HEK293 (cell line): ENCODE measurements at regions not wholly inside any gene's neighbourhood (a gene's known extent, or its start where the extent isn't known, plus 50 kb on each side); places are given as distances from the start of the nearest gene placed in this dataset.

ENCODE experiments used
- CTCF ChIA-PET: fragments of 350-600 bp; formaldehyde crosslinking; extraction: SDS; loops from one replicate; lab custom pipeline; 2021; ENCODE audit warnings: antibody characterized with exemption; lab: Yijun Ruan, JAX
- POLR2A ChIA-PET: fragments of 300-600 bp; formaldehyde crosslinking; extraction: SDS; loops from one replicate; lab custom pipeline; 2020; ENCODE audit warnings: antibody characterized with exemption, inconsistent platforms; lab: Yijun Ruan, JAX
- H3K27ac ChIP-seq: fragments of 200-500 bp; sonication (Bioruptor generic); 2 replicates; pipeline ENCODE4 v1.5.1; 2014; ENCODE audit warnings: low read depth, low read length, control low read depth, inconsistent platforms; ENCODE audit errors: extremely low read depth
- H3K36me3 ChIP-seq, 2 experiments: fragments of 200-500 bp in 1 of 2; sonication (Bioruptor generic) in 1 of 2; 1 replicate in 1 of 2; 2 replicates in 1 of 2; pipeline ENCODE4 v1.5.1; 2014 to 2017; ENCODE audit warnings: inconsistent platforms in 2 of 2, low read length in 2 of 2; ENCODE audit not compliant: control insufficient read depth in 2 of 2, insufficient read depth in 1 of 2
- H3K4me1 ChIP-seq: fragments of 200-500 bp; sonication (Bioruptor generic); 2 replicates; pipeline ENCODE4 v1.5.1; 2014; ENCODE audit warnings: mild to moderate bottlenecking, low read length, inconsistent platforms; ENCODE audit not compliant: control insufficient read depth, insufficient read depth
- H3K4me3 ChIP-seq: 2 replicates; pipeline ENCODE4 v1.5.1; 2011; ENCODE audit warnings: low read depth, mild to moderate bottlenecking, control low read depth, low read length, moderate library complexity
- H3K9me3 ChIP-seq: fragments of 200-500 bp; sonication (Bioruptor generic); 2 replicates; pipeline ENCODE4 v1.5.1; 2014; ENCODE audit warnings: low read depth, low read length, inconsistent platforms; ENCODE audit not compliant: control insufficient read depth, insufficient read depth
- FEZF1 ChIP-seq: fragments of 450-650 bp; formaldehyde crosslinking; IDR thresholded peaks from 2 replicates; pipeline ENCODE4 v1.5.1; 2016; ENCODE audit warnings: missing biosample characterization, missing genetic modification characterization
- HOXD13 ChIP-seq: sonication (generic); formaldehyde crosslinking; IDR thresholded peaks from 2 replicates; pipeline ENCODE4 v1.8.0; 2022; ENCODE audit warnings: missing genetic modification reagents, borderline replicate concordance
- OVOL3 ChIP-seq: fragments of 450-650 bp; formaldehyde crosslinking; IDR thresholded peaks from 2 replicates; pipeline ENCODE4 v1.5.1; 2016; ENCODE audit warnings: missing biosample characterization, missing genetic modification characterization
- TRIM28 ChIP-seq: IDR thresholded peaks from 2 replicates; pipeline ENCODE4 v1.6.1; 2011; ENCODE audit warnings: low read length, control low read depth, borderline replicate concordance
- ZFP69B ChIP-seq: fragments of 450-650 bp; formaldehyde crosslinking; IDR thresholded peaks from 2 replicates; pipeline ENCODE4 v1.5.1; 2016; ENCODE audit warnings: missing biosample characterization, missing genetic modification characterization
- ZIC2 ChIP-seq: fragments of 450-650 bp; formaldehyde crosslinking; IDR thresholded peaks from 2 replicates; pipeline ENCODE4 v1.5.1; 2016; ENCODE audit warnings: missing biosample characterization, missing genetic modification characterization
- ZNF157 ChIP-seq: fragments of 450-650 bp; formaldehyde crosslinking; IDR thresholded peaks from 2 replicates; pipeline ENCODE4 v1.5.1; 2016; ENCODE audit warnings: missing biosample characterization, missing genetic modification characterization
- ZNF239 ChIP-seq: fragments of 450-650 bp; formaldehyde crosslinking; IDR thresholded peaks from 2 replicates; pipeline ENCODE4 v1.5.1; 2016; ENCODE audit warnings: missing biosample characterization, missing genetic modification characterization
- ZNF24 ChIP-seq: fragments of 450-650 bp; formaldehyde crosslinking; IDR thresholded peaks from 2 replicates; pipeline ENCODE4 v1.5.1; 2016; ENCODE audit warnings: missing biosample characterization, missing genetic modification characterization
- ZNF350 ChIP-seq: fragments of 450-650 bp; formaldehyde crosslinking; IDR thresholded peaks from 2 replicates; pipeline ENCODE4 v1.5.0; 2017; ENCODE audit warnings: missing biosample characterization, mild to moderate bottlenecking, missing genetic modification characterization
- ZNF391 ChIP-seq: fragments of 450-650 bp; formaldehyde crosslinking; IDR thresholded peaks from 2 replicates; pipeline ENCODE4 v1.5.1; 2016; ENCODE audit warnings: low read depth, missing biosample characterization, missing genetic modification characterization, borderline replicate concordance
- ZNF530 ChIP-seq: fragments of 450-650 bp; formaldehyde crosslinking; IDR thresholded peaks from 2 replicates; pipeline ENCODE4 v1.5.1; 2016; ENCODE audit warnings: low read depth, missing biosample characterization, missing genetic modification characterization
- ZNF548 ChIP-seq: fragments of 450-650 bp; formaldehyde crosslinking; IDR thresholded peaks from 2 replicates; pipeline ENCODE4 v1.5.1; 2016; ENCODE audit warnings: missing biosample characterization, missing genetic modification characterization
- ZNF560 ChIP-seq: fragments of 450-650 bp; formaldehyde crosslinking; IDR thresholded peaks from 2 replicates; pipeline ENCODE4 v1.5.1; 2017; ENCODE audit warnings: missing biosample characterization, missing genetic modification characterization, borderline replicate concordance
- ZNF623 ChIP-seq: fragments of 450-650 bp; formaldehyde crosslinking; IDR thresholded peaks from 2 replicates; pipeline ENCODE4 v1.5.1; 2016; ENCODE audit warnings: missing biosample characterization, missing genetic modification characterization
- ZNF677 ChIP-seq: fragments of 450-650 bp; IDR thresholded peaks from 2 replicates; pipeline ENCODE4 v1.5.0; 2018; ENCODE audit warnings: missing biosample characterization, mild to moderate bottlenecking, missing genetic modification characterization, moderate library complexity
- ZNF704 ChIP-seq: fragments of 450-650 bp; formaldehyde crosslinking; IDR thresholded peaks from 2 replicates; pipeline ENCODE4 v1.5.1; 2016; ENCODE audit warnings: missing biosample characterization, missing genetic modification characterization
- ZNF776 ChIP-seq: fragments of 450-650 bp; formaldehyde crosslinking; IDR thresholded peaks from 2 replicates; pipeline ENCODE4 v1.5.0; 2017; ENCODE audit warnings: missing biosample characterization, missing genetic modification characterization, borderline replicate concordance
- ZNF785 ChIP-seq: fragments of 450-650 bp; formaldehyde crosslinking; IDR thresholded peaks from 2 replicates; pipeline ENCODE4 v1.5.1; 2016; ENCODE audit warnings: missing biosample characterization, missing genetic modification characterization
- ZNF843 ChIP-seq: fragments of 450-650 bp; formaldehyde crosslinking; IDR thresholded peaks from 2 replicates; pipeline ENCODE4 v1.5.1; 2016; ENCODE audit warnings: missing biosample characterization, missing genetic modification characterization
- TF ChIP-seq, protein P1 (sequence below): fragments of 450-650 bp; formaldehyde crosslinking; IDR thresholded peaks from 2 replicates; pipeline ENCODE4 v1.5.1; 2016; ENCODE audit warnings: missing biosample characterization, missing genetic modification characterization, low read depth
- TF ChIP-seq, protein P2 (sequence below): fragments of 450-650 bp; formaldehyde crosslinking; conservative IDR thresholded peaks from 2 replicates; pipeline ENCODE4 v1.5.1; 2016; ENCODE audit warnings: low read depth, missing biosample characterization, missing genetic modification characterization

DNA sequence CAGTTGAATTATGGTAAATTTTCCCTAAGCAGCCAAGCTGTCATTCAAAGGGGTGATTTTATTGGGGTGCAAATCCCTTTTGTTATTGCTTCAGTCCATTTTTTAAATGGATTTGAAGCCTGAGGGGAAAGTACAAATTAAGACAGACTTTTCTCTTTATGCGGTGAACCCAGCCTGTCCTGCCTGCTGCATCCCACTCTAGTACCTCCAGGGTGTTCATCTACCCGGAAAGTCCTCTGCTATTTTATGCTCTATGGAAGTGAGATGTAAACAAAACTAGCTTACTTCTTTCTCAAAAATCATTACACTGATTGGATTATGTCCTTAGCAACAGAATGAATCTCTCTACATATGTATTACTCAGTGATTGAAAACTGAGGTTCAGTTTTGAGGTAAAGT, 1088.9 kb upstream of the CITED2 start (continued):
- no peak for TF ChIP-seq OVOL3 (tag by site-specific recombination)
- TF ChIP-seq ZNF704, result no peak
- no peak for TF ChIP-seq ZNF843 (tag by site-specific recombination)

DNA sequence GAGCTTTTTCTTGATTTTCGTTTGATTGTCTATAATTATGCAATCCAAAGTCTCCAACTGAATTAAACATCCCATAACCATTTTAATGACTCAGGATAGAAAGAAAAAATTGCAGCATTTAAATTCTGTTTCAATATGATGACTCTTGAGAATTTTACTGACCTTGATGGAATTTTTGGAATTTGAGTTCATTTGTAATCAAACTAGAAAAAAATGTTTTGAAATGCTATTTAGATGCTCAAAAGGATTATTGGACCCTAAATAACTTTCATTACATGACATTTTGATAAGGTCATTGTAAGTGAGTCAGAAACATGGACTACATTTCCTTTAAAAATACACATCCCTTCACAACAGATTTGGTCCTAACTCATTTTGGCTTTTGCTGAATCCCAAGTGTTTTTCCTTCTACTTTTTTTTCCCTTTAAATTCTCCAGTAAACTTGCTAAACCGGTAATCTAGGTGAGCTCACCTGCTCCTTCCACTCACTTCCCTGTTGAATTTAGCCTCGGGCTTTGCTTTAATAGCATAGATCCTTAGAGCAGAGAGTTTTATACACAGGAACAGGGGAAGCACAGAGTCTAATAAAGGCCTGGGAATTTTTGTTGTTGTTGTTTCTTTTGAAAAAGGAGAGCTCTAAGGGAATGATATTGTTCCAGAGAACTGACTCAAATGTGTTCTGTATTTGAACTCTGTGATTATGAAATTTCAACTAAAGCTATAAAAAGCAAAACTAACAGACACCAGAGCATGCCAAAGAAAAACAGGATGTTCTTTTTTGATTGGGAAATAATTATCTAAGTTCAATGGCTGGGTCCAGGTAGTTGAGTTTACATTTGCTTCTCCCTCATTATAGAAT, 1088.2 kb upstream of the CITED2 start:
- H3K9me3 ChIP-seq, result no peaks in the 10 kb centered on the region

More for the DNA sequence above, 1088.2 kb upstream of the CITED2 start:
- H3K27ac ChIP-seq, result no peak overlapping the region
- H3K4me3 ChIP-seq, result no peak overlapping the region
- no peaks in the 10 kb centered on the region for H3K36me3 ChIP-seq
- CTCF ChIA-PET, result interaction anchor here (0.6 kb wide), 2 partner anchors 57 to 455 kb away, joined by 3 to 5 read pairs; no protein-coding TSS in a partner anchor
- no peaks in the 10 kb centered on the region for H3K4me1 ChIP-seq
- POLR2A ChIA-PET, result no interaction called here
- no peak for TF ChIP-seq ZNF239 (tag by site-specific recombination)
- TF ChIP-seq ZFP69B (tag by site-specific recombination), result no peak
- TF ChIP-seq ZNF785 (tag by site-specific recombination), result no peak
- TF ChIP-seq ZNF24 (tag by site-specific recombination), result no peak
- no peak for TF ChIP-seq ZIC2 (tag by site-specific recombination)
- TF ChIP-seq ZNF350 (tag by site-specific recombination), result no peak
- TF ChIP-seq ZNF560, result no peak
- TF ChIP-seq, protein P1, sequence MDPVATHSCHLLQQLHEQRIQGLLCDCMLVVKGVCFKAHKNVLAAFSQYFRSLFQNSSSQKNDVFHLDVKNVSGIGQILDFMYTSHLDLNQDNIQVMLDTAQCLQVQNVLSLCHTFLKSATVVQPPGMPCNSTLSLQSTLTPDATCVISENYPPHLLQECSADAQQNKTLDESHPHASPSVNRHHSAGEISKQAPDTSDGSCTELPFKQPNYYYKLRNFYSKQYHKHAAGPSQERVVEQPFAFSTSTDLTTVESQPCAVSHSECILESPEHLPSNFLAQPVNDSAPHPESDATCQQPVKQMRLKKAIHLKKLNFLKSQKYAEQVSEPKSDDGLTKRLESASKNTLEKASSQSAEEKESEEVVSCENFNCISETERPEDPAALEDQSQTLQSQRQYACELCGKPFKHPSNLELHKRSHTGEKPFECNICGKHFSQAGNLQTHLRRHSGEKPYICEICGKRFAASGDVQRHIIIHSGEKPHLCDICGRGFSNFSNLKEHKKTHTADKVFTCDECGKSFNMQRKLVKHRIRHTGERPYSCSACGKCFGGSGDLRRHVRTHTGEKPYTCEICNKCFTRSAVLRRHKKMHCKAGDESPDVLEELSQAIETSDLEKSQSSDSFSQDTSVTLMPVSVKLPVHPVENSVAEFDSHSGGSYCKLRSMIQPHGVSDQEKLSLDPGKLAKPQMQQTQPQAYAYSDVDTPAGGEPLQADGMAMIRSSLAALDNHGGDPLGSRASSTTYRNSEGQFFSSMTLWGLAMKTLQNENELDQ (tag by site-specific recombination), result no peak
- TF ChIP-seq TRIM28, result no peak
- no peak for TF ChIP-seq FEZF1 (tag by site-specific recombination)
- no peak for TF ChIP-seq ZNF157
- no peak for TF ChIP-seq ZNF623 (tag by site-specific recombination)
- no peak for TF ChIP-seq ZNF548 (tag by site-specific recombination)
- no peak for TF ChIP-seq HOXD13 (CRISPR knock-in tag)
- TF ChIP-seq ZNF391 (tag by site-specific recombination), result no peak
- no peak for TF ChIP-seq ZNF776 (tag by site-specific recombination)
- TF ChIP-seq ZNF677, result no peak
- TF ChIP-seq, protein P2, sequence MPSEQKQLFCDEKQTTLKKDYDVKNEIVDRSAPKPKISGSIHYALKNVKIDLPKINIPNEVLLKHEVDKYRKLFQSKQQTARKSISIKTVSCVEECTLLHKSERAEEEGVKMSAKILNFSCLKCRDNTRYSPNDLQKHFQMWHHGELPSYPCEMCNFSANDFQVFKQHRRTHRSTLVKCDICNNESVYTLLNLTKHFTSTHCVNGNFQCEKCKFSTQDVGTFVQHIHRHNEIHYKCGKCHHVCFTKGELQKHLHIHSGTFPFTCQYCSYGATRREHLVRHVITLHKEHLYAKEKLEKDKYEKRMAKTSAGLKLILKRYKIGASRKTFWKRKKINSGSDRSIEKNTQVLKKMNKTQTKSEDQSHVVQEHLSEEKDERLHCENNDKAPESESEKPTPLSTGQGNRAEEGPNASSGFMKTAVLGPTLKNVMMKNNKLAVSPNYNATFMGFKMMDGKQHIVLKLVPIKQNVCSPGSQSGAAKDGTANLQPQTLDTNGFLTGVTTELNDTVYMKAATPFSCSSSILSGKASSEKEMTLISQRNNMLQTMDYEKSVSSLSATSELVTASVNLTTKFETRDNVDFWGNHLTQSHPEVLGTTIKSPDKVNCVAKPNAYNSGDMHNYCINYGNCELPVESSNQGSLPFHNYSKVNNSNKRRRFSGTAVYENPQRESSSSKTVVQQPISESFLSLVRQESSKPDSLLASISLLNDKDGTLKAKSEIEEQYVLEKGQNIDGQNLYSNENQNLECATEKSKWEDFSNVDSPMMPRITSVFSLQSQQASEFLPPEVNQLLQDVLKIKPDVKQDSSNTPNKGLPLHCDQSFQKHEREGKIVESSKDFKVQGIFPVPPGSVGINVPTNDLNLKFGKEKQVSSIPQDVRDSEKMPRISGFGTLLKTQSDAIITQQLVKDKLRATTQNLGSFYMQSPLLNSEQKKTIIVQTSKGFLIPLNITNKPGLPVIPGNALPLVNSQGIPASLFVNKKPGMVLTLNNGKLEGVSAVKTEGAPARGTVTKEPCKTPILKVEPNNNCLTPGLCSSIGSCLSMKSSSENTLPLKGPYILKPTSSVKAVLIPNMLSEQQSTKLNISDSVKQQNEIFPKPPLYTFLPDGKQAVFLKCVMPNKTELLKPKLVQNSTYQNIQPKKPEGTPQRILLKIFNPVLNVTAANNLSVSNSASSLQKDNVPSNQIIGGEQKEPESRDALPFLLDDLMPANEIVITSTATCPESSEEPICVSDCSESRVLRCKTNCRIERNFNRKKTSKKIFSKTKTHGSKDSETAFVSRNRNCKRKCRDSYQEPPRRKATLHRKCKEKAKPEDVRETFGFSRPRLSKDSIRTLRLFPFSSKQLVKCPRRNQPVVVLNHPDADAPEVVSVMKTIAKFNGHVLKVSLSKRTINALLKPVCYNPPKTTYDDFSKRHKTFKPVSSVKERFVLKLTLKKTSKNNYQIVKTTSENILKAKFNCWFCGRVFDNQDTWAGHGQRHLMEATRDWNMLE (tag by site-specific recombination), result no peak
- no peak for TF ChIP-seq ZNF530 (tag by site-specific recombination)
